ENCODE measurements at regions not wholly inside any gene's neighbourhood (a gene's known extent, or its start where the extent isn't known, plus 50 kb on each side); places are given as distances from the start of the nearest gene placed in this dataset.

GRCh38 chr2:194985258-194985657, 671.8 kb upstream of the SLC39A10 start:
- no peak overlapping the region for H3K27ac ChIP-seq (ENCODE audit: low read depth, low read length)
- no peaks in the 10 kb centered on the region for H3K4me1 ChIP-seq (ENCODE audit: control insufficient read depth, insufficient read depth, low read length)
- H3K9me3 ChIP-seq (ENCODE audit: control insufficient read depth, insufficient read depth, low read depth, low read length) = peaks cover 10% of the 10 kb centered on the region; the same call in 1 of the 2 replicates

DNA sequence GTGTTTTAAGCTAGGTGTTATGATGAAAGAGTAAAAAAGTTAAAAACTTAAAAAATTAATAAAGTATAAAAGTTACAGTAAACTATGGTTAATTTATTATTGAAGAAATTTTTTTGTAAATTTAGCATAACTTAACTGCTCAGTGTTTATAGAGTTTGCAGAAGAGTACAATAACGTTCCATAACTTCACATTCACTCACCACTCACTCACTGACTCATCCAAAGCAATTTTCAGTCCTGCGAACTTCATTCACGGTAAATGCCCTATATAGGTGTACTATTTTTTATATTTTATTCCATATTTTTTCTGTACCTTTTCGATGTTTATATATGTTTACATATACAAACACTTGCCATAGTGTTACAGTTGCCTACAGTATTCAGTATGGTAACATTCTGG, 694.8 kb upstream of the SLC39A10 start:
- H3K36me3 ChIP-seq (ENCODE audit: control insufficient read depth, insufficient read depth, low read length) = no peaks in the 10 kb centered on the region
- H3K4me3 ChIP-seq (ENCODE audit: low read depth, low read length) = no peak overlapping the region
- peaks cover 18% of the 10 kb centered on the region for H3K9me3 ChIP-seq (ENCODE audit: control insufficient read depth, insufficient read depth, low read depth, low read length)
- H3K27me3 ChIP-seq (ENCODE audit: control insufficient read depth, insufficient read depth, low read length) = no peaks in the 10 kb centered on the region
- H3K27ac ChIP-seq (ENCODE audit: low read depth, low read length) = no peak overlapping the region
- no peak overlapping the region for H3K9ac ChIP-seq (ENCODE audit: low read length)
- H3K4me1 ChIP-seq (ENCODE audit: control insufficient read depth, insufficient read depth, low read length) = no peaks in the 10 kb centered on the region

More at GRCh38 chr2:194985258-194985657, 671.8 kb upstream of the SLC39A10 start:
- Histone ChIP-seq H3K4me3 (ENCODE audit: low read depth, low read length) (no peak overlapping the region), H3K36me3 (ENCODE audit: control insufficient read depth, insufficient read depth, low read length) (no peaks in the 10 kb centered on the region), H3K9ac (ENCODE audit: low read length) (no peak overlapping the region), H3K27me3 (ENCODE audit: control insufficient read depth, insufficient read depth, low read length) (no peaks in the 10 kb centered on the region)

GRCh38 chr2:194954218-194954617, 702.8 kb upstream of the SLC39A10 start:
- H3K4me1 ChIP-seq (ENCODE audit: control insufficient read depth, insufficient read depth, low read length) = no peaks in the 10 kb centered on the region
- no peak overlapping the region for H3K9ac ChIP-seq (ENCODE audit: low read length)

DNA sequence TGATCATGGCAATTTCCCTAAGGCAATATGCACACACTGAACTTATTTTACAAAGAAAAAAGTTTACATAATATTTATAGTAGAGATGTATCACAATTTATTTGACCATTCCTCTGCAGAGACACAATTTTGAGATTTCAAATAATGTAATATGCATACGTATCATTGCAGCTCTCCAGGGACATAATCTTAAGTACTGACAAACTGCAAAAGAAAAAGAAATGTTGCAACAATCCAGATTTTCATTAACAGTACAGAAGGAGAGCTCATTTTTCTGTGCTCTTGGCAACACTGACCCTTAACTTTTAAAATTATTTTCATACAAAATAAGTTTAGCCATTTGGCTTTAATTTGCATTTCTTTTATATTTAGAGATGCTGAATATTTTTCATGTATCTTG, 710.2 kb upstream of the SLC39A10 start:
- Histone ChIP-seq H3K27ac (ENCODE audit: low read depth, low read length) (no peak overlapping the region), H3K4me3 (ENCODE audit: low read depth, low read length) (no peak overlapping the region), H3K9me3 (ENCODE audit: control insufficient read depth, insufficient read depth, low read depth, low read length) (no peaks in the 10 kb centered on the region), H3K27me3 (ENCODE audit: control insufficient read depth, insufficient read depth, low read length) (no peaks in the 10 kb centered on the region), H3K4me1 (ENCODE audit: control insufficient read depth, insufficient read depth, low read length) (no peaks in the 10 kb centered on the region), H3K9ac (ENCODE audit: low read length) (no peak overlapping the region), H3K36me3 (ENCODE audit: control insufficient read depth, insufficient read depth, low read length) (no peaks in the 10 kb centered on the region)

More at GRCh38 chr2:194954218-194954617, 702.8 kb upstream of the SLC39A10 start:
- Histone ChIP-seq H3K4me3 (ENCODE audit: low read depth, low read length) (no peak overlapping the region), H3K9me3 (ENCODE audit: control insufficient read depth, insufficient read depth, low read depth, low read length) (no peaks in the 10 kb centered on the region), H3K27me3 (ENCODE audit: control insufficient read depth, insufficient read depth, low read length) (no peaks in the 10 kb centered on the region), H3K36me3 (ENCODE audit: control insufficient read depth, insufficient read depth, low read length) (no peaks in the 10 kb centered on the region), H3K27ac (ENCODE audit: low read depth, low read length) (no peak overlapping the region)

DNA sequence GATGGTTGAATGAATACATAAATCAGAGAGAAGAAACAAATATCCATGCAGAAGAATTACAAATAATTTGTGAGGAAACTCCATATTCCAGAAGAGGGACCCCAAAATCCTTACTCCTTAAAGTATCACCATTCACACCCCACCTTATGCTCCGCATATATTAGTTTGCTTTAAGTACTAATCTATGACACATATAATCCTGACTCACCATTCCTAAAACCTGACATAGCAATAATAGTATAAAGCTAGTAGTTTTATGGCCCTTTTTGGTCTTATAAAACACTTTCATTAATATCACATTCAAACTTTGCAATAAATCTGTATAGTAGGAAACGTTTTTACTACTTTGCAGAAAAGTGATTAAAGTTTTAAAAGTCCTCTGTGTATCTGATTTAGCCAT, 719.0 kb upstream of the SLC39A10 start:
- no peak overlapping the region for H3K4me3 ChIP-seq (ENCODE audit: low read depth, low read length)
- H3K9me3 ChIP-seq (ENCODE audit: control insufficient read depth, insufficient read depth, low read depth, low read length) = no peaks in the 10 kb centered on the region
- no peaks in the 10 kb centered on the region for H3K4me1 ChIP-seq (ENCODE audit: control insufficient read depth, insufficient read depth, low read length)
- no peak overlapping the region for H3K9ac ChIP-seq (ENCODE audit: low read length)
- H3K27me3 ChIP-seq (ENCODE audit: control insufficient read depth, insufficient read depth, low read length) = no peaks in the 10 kb centered on the region
- H3K36me3 ChIP-seq (ENCODE audit: control insufficient read depth, insufficient read depth, low read length) = no peaks in the 10 kb centered on the region
- no peak overlapping the region for H3K27ac ChIP-seq (ENCODE audit: low read depth, low read length)

- H3K4me3 ChIP-seq (ENCODE audit: low read depth, low read length) = no peak overlapping the region
- no peaks in the 10 kb centered on the region for H3K36me3 ChIP-seq (ENCODE audit: control insufficient read depth, insufficient read depth, low read length)
- H3K27me3 ChIP-seq (ENCODE audit: control insufficient read depth, insufficient read depth, low read length) = no peaks in the 10 kb centered on the region
- H3K27ac ChIP-seq (ENCODE audit: low read depth, low read length) = no peak overlapping the region
- H3K4me1 ChIP-seq (ENCODE audit: control insufficient read depth, insufficient read depth, low read length) = no peaks in the 10 kb centered on the region
- no peaks in the 10 kb centered on the region for H3K9me3 ChIP-seq (ENCODE audit: control insufficient read depth, insufficient read depth, low read depth, low read length)
- H3K9ac ChIP-seq (ENCODE audit: low read length) = no peak overlapping the region
These were observed 729.5 kb upstream of the SLC39A10 start for GRCh38 chr2:194927489-194927888.

- H3K36me3 ChIP-seq (ENCODE audit: control insufficient read depth, insufficient read depth, low read length) = no peaks in the 10 kb centered on the region
- H3K4me3 ChIP-seq (ENCODE audit: low read depth, low read length) = no peak overlapping the region
- H3K27me3 ChIP-seq (ENCODE audit: control insufficient read depth, insufficient read depth, low read length) = no peaks in the 10 kb centered on the region
- no peaks in the 10 kb centered on the region for H3K4me1 ChIP-seq (ENCODE audit: control insufficient read depth, insufficient read depth, low read length)
- H3K27ac ChIP-seq (ENCODE audit: low read depth, low read length) = no peak overlapping the region
- H3K9me3 ChIP-seq (ENCODE audit: control insufficient read depth, insufficient read depth, low read depth, low read length) = no peaks in the 10 kb centered on the region
- H3K9ac ChIP-seq (ENCODE audit: low read length) = no peak overlapping the region
These were observed 730.2 kb upstream of the SLC39A10 start for GRCh38 chr2:194926873-194927272.

GRCh38 chr2:194925742-194926141, 731.3 kb upstream of the SLC39A10 start:
- Histone ChIP-seq H3K36me3 (ENCODE audit: control insufficient read depth, insufficient read depth, low read length) (no peaks in the 10 kb centered on the region), H3K27me3 (ENCODE audit: control insufficient read depth, insufficient read depth, low read length) (no peaks in the 10 kb centered on the region), H3K4me3 (ENCODE audit: low read depth, low read length) (no peak overlapping the region), H3K27ac (ENCODE audit: low read depth, low read length) (no peak overlapping the region), H3K4me1 (ENCODE audit: control insufficient read depth, insufficient read depth, low read length) (no peaks in the 10 kb centered on the region), H3K9ac (ENCODE audit: low read length) (no peak overlapping the region), H3K9me3 (ENCODE audit: control insufficient read depth, insufficient read depth, low read depth, low read length) (no peaks in the 10 kb centered on the region)

DNA sequence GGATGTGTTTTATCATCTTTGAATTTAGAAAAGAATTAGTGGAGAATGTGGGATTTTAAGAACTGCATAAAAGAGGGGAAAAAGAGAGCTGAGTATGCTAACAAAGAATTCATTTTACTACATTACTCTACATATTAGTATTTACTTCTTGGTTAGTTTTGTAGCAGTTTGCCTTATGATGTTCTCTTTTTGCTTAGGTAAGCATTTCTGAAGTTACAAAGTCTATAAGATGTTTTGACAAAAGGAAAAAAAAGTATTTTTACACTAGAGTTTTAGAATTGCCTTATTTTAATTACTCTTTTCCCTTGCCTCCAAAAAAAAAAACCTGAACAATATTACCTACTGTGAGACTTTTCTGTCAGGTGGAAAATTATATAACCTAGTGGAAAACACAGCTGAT, 739.5 kb upstream of the SLC39A10 start:
- Histone ChIP-seq H3K9ac (ENCODE audit: low read length) (no peak overlapping the region), H3K9me3 (ENCODE audit: control insufficient read depth, insufficient read depth, low read depth, low read length) (no peaks in the 10 kb centered on the region), H3K4me1 (ENCODE audit: control insufficient read depth, insufficient read depth, low read length) (no peaks in the 10 kb centered on the region), H3K27ac (ENCODE audit: low read depth, low read length) (no peak overlapping the region), H3K27me3 (ENCODE audit: control insufficient read depth, insufficient read depth, low read length) (no peaks in the 10 kb centered on the region), H3K36me3 (ENCODE audit: control insufficient read depth, insufficient read depth, low read length) (no peaks in the 10 kb centered on the region), H3K4me3 (ENCODE audit: low read depth, low read length) (no peak overlapping the region)

- H3K9ac ChIP-seq (ENCODE audit: low read length) = no peak overlapping the region
These were observed 741.5 kb upstream of the SLC39A10 start for GRCh38 chr2:194915485-194915884.

GRCh38 chr2:194907569-194907968, 749.5 kb upstream of the SLC39A10 start:
- Histone ChIP-seq H3K4me1 (ENCODE audit: control insufficient read depth, insufficient read depth, low read length) (no peaks in the 10 kb centered on the region), H3K4me3 (ENCODE audit: low read depth, low read length) (no peak overlapping the region), H3K36me3 (ENCODE audit: control insufficient read depth, insufficient read depth, low read length) (no peaks in the 10 kb centered on the region), H3K27ac (ENCODE audit: low read depth, low read length) (no peak overlapping the region), H3K27me3 (ENCODE audit: control insufficient read depth, insufficient read depth, low read length) (no peaks in the 10 kb centered on the region), H3K9me3 (ENCODE audit: control insufficient read depth, insufficient read depth, low read depth, low read length) (no peaks in the 10 kb centered on the region), H3K9ac (ENCODE audit: low read length) (no peak overlapping the region)

More at GRCh38 chr2:194915485-194915884, 741.5 kb upstream of the SLC39A10 start:
- no peaks in the 10 kb centered on the region for H3K36me3 ChIP-seq (ENCODE audit: control insufficient read depth, insufficient read depth, low read length)
- H3K27ac ChIP-seq (ENCODE audit: low read depth, low read length) = no peak overlapping the region
- H3K9me3 ChIP-seq (ENCODE audit: control insufficient read depth, insufficient read depth, low read depth, low read length) = no peaks in the 10 kb centered on the region
- H3K4me3 ChIP-seq (ENCODE audit: low read depth, low read length) = no peak overlapping the region
- H3K4me1 ChIP-seq (ENCODE audit: control insufficient read depth, insufficient read depth, low read length) = no peaks in the 10 kb centered on the region
- H3K27me3 ChIP-seq (ENCODE audit: control insufficient read depth, insufficient read depth, low read length) = no peaks in the 10 kb centered on the region

GRCh38 chr2:194896871-194897270, 760.2 kb upstream of the SLC39A10 start:
- H3K36me3 ChIP-seq (ENCODE audit: control insufficient read depth, insufficient read depth, low read length) = no peaks in the 10 kb centered on the region
- H3K9me3 ChIP-seq (ENCODE audit: control insufficient read depth, insufficient read depth, low read depth, low read length) = no peaks in the 10 kb centered on the region
- no peaks in the 10 kb centered on the region for H3K4me1 ChIP-seq (ENCODE audit: control insufficient read depth, insufficient read depth, low read length)
- no peak overlapping the region for H3K27ac ChIP-seq (ENCODE audit: low read depth, low read length)
- no peaks in the 10 kb centered on the region for H3K27me3 ChIP-seq (ENCODE audit: control insufficient read depth, insufficient read depth, low read length)
- H3K4me3 ChIP-seq (ENCODE audit: low read depth, low read length) = no peak overlapping the region
- H3K9ac ChIP-seq (ENCODE audit: low read length) = no peak overlapping the region
